GM21576 (cell line): ENCODE measurements at regions not wholly inside any gene's neighbourhood (a gene's known extent, or its start where the extent isn't known, plus 50 kb on each side); places are given as distances from the start of the nearest gene placed in this dataset.

Source experiments
- ATAC-seq: cut with Tn5 transposase; IDR thresholded peaks from one replicate; pipeline ENCODE4 v1.9.1; 2021; ENCODE audit warnings: mild to moderate bottlenecking, moderate library complexity; ENCODE audit not compliant: unreplicated experiment

DNA sequence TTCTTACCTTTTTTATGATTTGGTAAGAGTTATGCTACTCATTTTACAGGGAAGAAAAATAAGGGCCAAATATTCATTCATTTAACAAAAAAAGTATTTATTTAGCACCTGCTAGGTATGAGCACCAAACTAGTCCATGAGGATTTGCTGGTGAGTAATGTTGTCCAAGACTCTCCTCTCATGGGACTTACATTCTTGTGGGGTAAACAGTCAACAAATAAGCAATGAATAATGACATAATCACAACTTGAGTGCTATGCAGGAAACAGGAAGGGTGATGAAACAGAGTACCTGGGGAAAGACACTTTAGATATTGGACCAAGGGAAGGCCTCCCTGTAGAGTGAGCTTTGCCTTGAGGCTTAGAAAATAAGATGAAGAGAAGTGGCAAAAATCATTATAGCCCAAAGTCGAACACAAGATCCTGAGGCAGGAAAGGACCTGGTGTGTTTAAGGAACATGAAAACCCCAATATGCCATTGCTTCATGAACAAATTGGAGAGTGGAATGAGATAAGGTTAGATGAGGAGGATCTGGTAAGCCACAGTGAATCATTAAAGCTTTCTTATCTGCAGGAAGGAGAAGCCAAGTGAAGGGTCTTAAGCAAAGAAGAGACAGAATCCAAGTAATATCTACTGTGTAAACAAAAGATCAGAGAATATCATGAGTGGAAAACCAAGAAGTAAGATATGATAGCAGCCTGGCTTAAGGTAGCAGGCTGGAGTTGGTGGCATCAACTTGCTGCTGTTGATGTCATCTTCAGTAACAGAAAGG, 294.5 kb upstream of the NBEA start:
- no peak for ATAC-seq

DNA sequence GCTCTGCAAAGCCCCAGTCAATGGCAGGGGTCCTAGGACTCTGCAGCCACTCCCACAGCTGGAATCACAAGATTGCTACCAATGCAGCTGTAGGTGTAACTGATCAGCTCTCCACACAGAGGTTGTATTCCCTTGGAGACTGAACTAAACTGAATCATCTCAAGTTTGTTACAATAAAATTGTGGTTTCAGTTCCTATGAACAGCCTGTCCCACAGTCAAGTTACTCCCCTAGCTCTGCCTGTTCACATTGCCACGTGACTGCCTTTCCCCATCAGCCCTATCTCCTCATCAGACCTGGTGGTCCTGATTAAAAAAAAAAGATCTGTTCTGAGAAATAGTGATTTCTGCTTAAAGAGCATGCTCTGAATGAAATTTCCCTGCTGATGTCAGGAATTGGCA, 287.9 kb upstream of the NBEA start:
- ATAC-seq: no peak

DNA sequence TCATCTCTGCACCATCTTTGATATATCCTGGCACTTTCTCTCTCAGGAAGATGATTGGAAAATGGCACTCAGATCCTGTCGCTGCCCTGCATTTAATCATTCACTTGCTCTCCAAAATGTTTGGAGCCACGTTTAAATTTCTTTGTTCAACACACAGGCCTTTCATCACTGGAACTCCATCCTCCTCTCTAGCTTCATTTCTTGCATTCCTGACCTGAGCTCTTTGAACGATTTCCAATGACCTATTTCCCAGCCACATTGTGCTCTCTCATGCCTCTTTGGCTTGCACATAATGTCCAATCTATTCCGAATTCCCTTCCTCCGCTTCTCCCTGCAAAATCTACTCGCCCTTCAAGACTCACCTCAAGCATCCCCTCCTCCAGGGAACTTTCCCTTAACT, 287.4 kb upstream of the NBEA start:
- no peak for ATAC-seq

DNA sequence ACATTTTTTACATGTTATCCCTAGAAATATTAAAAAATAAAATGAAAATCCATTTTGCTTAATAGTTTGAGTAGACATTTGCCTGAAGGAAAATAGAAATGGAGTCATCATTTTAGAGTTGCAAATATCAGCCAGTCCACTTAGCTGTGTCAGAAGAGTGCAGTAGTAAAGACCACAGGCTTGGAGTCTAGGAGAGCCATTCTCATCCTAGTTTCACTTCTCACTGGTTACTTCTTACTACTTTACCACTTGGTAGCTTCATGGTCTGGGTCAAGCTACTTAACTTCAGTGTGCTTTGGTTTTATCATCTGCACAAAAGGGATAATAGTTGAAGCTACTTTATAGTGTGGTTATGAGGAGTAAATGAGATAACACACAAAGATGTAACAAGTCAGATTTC, 286.5 kb upstream of the NBEA start:
- ATAC-seq: no peak

DNA sequence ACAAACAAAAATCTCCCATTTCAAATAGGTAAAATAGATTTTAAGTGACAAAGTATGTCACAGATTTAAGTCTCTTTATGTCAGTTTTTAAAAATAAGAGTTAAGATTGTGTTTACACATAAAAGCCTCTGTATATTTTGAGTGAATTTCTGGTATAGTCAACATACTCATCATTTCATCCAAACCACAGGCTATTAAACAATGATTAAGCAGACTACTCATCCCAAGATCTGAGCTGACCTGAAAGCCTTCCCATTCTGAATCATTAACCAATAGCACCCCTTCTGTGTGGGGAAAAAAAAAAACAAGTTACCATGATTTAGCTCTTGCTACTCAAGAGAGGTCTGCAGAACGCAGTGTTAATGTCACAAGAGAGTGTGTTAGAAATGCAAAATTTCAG, 284.4 kb upstream of the NBEA start:
- no peak for ATAC-seq

DNA sequence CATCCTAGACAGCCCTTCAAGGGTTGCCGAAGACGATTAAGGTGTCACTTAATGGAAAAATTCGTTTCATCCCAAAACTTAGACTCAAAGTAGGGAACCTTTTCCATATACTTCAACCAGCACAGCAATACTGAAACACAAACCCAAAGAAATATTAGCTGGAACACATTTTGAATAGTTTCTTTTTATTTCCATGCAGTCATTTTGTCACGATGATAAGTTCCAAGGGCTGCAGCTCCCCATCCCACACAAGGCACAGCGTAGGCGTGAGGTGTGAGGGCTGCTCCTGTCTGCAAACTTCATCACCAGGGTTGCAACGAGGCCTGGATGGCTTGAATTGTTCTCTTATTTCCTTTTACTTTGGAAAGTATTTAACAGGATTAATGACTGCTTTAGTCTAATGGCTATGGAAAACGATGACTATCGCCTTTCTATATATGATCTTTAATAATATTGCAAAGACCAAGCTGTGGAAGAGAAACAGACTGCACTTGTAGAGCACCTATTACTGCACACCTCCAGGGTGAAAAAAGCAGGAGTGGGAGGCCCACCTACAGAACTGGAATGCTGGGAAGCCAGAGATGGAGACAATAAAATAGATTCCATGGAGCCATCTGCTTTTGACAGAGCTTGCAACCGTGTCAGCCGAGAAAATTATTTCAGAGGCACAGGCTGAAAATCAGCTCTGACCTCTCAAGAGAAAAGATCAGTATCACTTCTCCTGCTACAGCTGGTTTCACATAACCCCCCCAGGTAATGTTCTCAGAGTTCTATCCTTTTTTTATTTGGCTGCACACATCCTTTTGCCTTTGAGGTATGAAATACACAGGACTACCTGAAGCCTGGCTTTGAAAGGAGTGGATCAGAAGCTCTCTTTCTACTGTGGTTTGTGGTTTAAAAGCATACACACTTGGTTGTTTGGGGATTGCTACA, 274.5 kb upstream of the NBEA start:
- no peak for ATAC-seq

DNA sequence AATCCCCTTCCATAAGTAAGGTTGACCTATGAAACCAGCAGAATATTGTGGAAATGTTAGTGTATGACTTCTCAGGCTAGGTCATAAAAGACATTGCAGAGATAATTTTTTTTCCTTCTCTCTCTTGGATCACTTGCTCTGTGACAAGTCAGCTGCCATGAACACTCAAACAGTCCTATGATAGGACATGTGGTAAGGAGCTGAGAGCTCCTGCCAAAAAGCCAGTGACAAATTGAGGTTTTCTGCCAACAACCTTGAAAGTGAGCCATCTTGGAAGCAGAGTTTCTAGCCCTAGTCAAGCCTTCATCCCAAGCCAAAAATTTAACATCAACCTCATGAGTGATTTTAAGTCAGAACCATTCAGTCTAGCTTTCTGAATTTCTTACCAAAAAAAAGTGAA, 270.9 kb upstream of the NBEA start:
- ATAC-seq: no peak

DNA sequence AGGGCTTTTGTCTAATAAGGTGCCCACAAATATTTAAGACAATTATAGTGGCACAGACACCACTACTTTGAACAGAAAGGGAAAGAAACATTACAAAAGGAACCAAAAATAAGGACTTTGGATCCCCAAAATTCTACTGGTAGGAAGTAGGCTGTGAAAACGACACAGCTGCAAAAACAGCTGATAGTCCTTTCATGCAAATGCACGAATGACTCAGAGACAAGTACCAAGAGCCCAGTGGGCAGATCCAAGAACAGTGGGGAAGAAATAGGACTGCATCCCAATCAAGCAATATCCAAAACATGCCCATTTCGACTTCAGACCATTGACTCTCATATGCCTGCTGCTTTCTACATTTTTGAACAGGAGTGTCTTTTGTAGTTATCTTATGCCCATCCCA, 269.4 kb upstream of the NBEA start:
- no peak for ATAC-seq

DNA sequence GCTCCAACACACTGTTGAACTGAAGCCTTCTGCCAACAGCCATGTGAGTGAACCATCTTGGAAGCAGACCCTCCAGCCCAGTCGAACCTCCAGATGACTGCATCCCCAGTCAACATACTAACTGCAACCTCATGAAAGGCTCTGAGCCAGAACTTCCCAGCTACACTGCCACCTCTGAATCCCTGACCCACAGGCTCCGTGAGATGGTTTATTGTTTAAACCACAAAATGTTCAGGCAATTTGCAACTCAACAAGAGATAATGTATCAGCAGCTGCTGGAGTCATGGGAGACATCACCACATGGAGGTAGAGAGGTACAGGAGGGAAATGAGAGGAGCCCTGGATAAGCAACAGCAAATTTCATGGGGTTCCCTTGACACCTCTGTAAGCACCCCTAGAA, 266.4 kb upstream of the NBEA start:
- ATAC-seq: no peak

DNA sequence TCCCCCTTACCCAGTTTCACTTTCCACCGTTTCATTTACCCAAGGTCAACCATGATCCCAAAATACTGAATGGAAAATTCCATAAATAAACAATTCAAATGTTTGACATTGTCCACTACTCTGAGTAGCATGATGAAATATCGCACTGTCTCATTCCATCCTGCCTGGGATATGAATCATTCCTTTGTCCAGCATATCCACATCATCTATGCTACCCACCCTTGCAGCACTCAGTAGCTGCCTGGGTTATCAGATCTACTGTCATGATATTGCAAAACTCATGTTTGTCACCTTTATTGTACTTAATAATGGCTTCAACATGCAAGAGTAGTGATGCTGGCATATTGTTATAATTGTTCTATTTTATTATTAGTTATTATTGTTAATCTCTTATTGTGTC, 263.9 kb upstream of the NBEA start:
- no peak for ATAC-seq

DNA sequence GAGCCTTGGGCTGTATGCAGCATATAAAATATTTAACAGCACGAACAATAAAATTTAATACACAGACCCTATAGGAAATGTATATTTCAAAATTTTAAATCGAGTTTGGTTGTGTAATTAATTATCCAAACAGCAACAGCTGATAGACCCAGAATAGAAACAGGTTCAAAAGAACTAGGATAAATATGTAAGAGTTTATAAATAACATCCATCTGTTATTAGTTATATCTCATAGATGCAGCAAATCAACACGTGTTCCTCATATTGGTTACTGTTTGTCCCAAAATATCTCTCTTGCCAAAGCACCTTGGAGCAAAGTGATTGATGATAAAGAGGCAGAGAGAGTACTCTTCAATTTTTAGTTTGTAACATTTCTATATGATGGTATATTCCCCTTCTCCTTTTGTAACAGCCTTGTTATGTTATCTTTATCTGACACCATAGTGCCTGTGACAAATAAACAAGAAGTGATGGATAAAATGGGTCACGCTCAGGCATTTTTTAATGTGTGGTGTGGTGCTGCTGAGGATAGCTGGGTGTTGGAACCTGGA, 260.6 kb upstream of the NBEA start:
- no peak for ATAC-seq

DNA sequence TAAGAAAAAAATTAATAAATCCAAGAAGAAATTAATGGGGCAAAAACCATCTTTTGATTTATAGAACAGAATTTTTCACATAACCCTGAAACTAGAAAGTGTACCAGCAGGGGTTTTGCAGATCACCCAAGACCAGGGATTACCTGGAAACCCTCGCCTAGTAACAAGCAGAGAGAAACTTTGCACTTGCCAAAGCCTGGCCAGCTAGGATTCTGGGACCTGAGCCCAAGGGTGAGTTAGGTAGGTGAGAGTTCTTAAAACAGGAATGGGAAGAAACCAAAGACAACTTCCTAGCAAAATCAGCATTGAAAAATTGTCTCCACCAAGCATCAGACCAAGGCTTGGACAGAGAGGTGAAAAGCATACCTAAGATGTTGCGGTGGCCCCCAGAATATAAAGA, 247.0 kb upstream of the NBEA start:
- no peak for ATAC-seq

DNA sequence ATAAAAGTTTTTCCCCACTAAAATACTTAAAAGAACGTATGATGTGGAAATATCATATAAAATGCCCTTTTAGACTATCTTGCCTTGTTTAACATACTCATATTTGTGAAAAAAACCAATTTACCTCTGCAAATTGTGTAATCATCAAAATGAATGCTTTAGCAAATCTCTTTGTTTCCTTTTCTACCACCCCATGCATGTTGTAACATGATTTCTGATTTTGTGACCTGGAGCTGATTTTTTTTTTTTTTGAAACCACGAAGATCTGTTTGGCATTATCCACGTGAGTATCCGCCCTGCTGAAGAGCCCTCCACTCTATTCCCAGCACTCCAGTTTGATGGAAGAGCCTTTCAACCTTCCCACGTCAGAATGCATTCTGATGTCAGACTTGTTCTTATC, 245.8 kb upstream of the NBEA start:
- no peak for ATAC-seq

DNA sequence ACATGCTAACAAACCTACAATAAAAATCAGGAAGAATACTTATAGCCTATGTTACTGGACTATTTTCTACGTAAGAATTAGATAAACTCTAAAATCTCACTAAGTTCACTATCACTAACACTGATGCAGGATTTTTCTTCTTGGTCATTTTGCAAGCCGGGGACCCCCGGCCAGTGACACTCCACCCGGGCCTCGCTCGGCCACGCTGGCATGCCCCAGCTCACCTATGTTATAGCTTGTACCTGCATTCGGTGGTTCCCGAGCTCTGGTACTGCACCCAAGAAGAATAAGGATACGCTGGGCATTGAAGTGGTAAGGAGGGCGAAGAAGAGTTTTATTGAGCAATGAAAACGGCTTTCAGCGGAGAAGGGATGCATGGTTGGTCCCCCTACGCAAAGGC, 245.3 kb upstream of the NBEA start:
- ATAC-seq: no peak

DNA sequence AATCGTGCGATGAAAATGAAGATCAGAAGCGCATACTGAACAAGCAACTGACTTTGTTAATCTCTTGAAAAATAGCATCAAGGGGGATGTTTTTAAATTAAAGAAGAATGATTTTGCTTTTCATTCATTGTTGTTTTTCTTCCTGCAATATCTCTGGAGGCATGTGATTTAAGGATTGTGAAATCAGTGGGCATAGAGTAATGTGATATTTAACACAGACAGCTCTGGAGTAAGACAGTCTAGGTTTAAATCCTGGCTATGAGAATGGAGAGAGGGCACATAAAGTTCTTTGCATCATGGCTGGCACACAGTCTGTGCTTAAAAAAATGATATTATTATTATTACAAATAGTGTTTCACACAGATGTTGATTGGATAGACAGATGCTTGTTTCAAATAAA, 243.1 kb upstream of the NBEA start:
- no peak for ATAC-seq

DNA sequence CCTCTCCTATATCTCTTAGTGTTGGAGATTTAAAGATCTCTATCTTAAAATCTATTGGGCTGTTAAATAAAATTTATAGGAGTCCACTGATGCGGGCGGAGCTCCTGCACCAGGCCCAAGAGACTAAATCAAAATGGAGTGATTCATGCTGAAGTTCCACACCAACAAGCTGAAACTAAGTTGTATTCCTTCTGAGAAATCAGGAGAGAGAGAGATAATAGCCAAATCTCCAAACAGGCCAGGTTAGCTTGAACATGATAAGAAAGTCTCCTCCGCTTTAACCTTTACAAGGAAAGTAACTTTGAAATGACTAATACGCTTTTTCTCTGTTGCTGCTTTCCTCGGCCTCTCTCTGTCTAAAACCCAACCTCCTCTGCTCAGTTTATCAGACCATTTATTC, 241.9 kb upstream of the NBEA start:
- ATAC-seq: no peak

DNA sequence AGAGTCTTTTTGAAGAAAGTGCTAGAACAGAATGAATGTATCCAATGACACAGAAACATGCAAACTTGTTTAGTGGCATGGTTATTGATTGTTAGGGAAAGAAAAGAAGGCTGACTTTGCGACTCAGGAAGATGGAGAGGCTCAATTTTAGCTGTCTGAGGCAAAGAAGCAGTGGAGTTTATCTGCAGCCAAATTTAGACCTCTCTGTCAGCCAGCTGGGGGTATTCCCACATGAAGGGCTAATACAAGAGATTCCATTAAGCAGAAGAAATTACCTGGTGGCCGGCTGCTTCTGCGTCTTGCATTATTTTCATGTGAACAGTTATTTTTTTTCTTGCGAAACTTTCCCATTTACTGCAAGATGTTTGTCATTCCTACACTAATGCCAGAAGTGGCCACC, 240.2 kb upstream of the NBEA start:
- no peak for ATAC-seq

DNA sequence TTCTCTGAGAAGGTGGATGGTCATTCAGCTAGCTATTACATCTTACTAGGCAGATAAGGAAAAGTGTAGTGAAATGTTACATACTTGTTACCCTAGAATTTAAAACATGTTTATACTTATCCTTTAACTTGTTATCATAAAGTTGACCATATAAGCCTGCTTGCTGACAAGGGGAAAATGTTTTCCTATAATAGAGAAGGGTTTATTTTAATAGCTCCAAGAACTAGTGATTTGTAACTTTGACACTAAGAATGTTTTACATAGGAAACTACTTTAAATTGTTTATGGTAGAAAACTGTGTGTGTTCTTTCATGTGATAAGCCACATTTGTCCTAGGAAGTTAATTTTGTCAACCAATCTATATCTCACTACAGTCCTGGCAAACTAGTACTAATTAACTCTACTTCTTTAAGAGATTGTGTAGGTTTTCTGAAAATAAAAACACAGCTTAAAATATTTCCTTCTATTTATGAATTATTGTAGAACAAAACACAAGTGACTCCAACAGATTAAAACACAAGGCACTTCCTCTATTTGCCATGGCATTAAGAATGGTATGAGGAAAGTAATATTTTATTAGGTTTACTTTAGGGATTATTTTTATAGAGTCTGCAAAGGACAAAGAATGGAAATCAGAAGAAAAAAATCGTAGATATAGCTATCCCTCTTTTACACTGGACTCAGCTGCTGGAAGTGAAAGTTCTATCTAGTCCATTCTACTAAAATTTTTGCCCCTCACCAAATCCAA, 233.3 kb upstream of the NBEA start:
- ATAC-seq: no peak

DNA sequence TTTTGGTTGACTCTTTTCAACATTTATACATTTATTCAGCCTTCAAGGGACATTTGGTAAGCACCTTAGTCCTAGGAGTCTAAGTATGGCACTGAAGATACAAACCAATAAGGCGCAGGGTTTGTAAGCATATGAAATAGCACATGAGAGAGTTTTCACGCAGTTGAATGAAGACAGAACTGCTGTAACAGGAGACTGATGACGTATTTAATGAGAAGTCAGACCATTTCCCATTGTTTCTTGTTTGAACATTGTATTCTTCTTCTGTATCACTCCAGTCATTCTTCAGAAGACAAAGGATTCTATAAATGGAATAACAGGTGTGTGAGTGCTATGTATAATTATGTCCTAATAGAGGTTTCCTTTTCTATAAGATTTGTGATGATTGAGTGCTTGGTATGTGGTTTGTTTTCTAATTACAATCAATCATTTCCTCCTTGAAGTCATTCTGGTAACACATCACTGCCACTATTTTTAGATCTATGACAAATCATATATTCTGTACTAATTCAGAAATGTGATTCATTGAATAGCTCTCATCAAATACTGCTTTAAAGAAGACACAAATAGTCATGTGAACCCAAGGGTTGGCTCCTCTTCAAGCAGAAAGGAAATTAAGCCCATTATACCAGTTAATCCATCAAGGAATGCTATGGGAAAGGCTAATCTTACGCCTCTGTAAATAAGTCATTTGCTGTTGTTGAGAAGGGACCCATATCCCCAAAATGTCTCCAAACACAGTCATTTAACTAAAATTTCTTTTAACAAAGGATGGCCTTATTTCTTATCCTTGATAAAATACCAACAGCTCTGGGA, 222.8 kb upstream of the NBEA start:
- ATAC-seq: no peak

DNA sequence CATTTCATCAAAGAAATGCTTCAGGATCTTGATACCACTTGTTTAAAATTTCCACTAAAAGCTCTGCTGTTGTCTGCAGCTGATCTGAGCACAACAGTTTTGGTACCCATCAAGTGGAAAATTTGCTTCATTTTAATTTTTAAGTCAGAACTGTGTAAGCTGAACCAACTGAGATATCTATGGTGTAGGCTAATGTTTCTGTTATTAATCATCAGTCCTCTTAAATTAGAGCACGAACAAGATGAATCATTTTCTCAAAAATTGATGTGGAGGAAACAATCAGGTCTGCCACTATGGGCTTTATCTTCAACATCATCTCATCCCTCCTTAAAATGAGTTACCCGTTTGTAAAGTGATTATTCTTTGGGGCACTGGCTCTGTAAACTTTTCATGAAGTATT, 221.5 kb upstream of the NBEA start:
- ATAC-seq: no peak
